CD4-positive, alpha-beta memory T cell (primary cell): ENCODE measurements at regions not wholly inside any gene's neighbourhood (a gene's known extent, or its start where the extent isn't known, plus 50 kb on each side); places are given as distances from the start of the nearest gene placed in this dataset.

Experiments used
- CTCF ChIA-PET: fragments of 350-600 bp; sonication (Branson Sonifier 250); formaldehyde crosslinking; loops from one replicate; lab custom pipeline; 2021; ENCODE audit warnings: inconsistent platforms; ENCODE audit not compliant: partially characterized antibody; lab: Charles Lee
- POLR2A ChIA-PET: fragments of 350-600 bp; sonication (Branson Sonifier 250); formaldehyde crosslinking; loops from one replicate; lab custom pipeline; 2021; ENCODE audit not compliant: partially characterized antibody; lab: Charles Lee
- DNase-seq, 5 donors: peaks; one replicate each; pipeline versions ENCODE4 v3.0.0 to v3.0.0-alpha.2; 2020 to 2022; ENCODE audit warnings: mixed read lengths in 1 of 5
- H3K27ac ChIP-seq: one replicate; pipeline ENCODE4 v1.7.0; 2013; ENCODE audit warnings: low read depth, low read length
- H3K27me3 ChIP-seq: 2 replicates; pipeline ENCODE4 v1.7.0; 2013; ENCODE audit warnings: mild to moderate bottlenecking, low read length, moderate library complexity; ENCODE audit not compliant: insufficient read depth
- H3K36me3 ChIP-seq: 2 replicates; pipeline ENCODE4 v1.7.0; 2013; ENCODE audit warnings: mild to moderate bottlenecking, low read length, moderate library complexity; ENCODE audit not compliant: insufficient read depth
- H3K4me1 ChIP-seq: 2 replicates; pipeline ENCODE4 v1.7.0; 2013; ENCODE audit warnings: mild to moderate bottlenecking, low read length, moderate library complexity; ENCODE audit not compliant: insufficient read depth
- H3K4me3 ChIP-seq, 2 donors: one replicate each; pipeline ENCODE4 v1.7.0; 2013; ENCODE audit warnings: low read length in 2 of 2, mild to moderate bottlenecking in 1 of 2
- H3K9me3 ChIP-seq, 2 donors: one replicate each; pipeline ENCODE4 v1.7.0; 2013; ENCODE audit warnings: low read length in 2 of 2, control low read depth in 1 of 2; ENCODE audit not compliant: control insufficient read depth in 1 of 2
- H3K27ac Mint-ChIP-seq, 7 donors: one replicate each; pipeline ENCODE4 v1.8.0; 2020 to 2021; ENCODE audit warnings: mixed read lengths in 7 of 7, mild to moderate bottlenecking in 6 of 7, inconsistent platforms in 3 of 7, moderate library complexity in 3 of 7
- H3K27me3 Mint-ChIP-seq, 2 donors: one replicate each; pipeline ENCODE4 v1.8.0; 2020 to 2021; ENCODE audit warnings: mixed read lengths in 2 of 2
- H3K36me3 Mint-ChIP-seq, 2 donors: one replicate each; pipeline ENCODE4 v1.8.0; 2020 to 2021; ENCODE audit warnings: mixed read lengths in 2 of 2, inconsistent platforms in 1 of 2, mild to moderate bottlenecking in 1 of 2
- H3K4me1 Mint-ChIP-seq, 4 donors: one replicate each; pipeline ENCODE4 v1.8.0; 2020 to 2021; ENCODE audit warnings: mixed read lengths in 4 of 4, mild to moderate bottlenecking in 1 of 4
- H3K4me3 Mint-ChIP-seq, 8 donors: one replicate each; pipeline ENCODE4 v1.8.0; 2020 to 2021; ENCODE audit warnings: mixed read lengths in 8 of 8, mild to moderate bottlenecking in 7 of 8, moderate library complexity in 6 of 8, inconsistent platforms in 3 of 8
- H3K9me3 Mint-ChIP-seq, 8 donors: one replicate each; pipeline ENCODE4 v1.8.0; 2020 to 2021; ENCODE audit warnings: mixed read lengths in 8 of 8, mild to moderate bottlenecking in 5 of 8, inconsistent platforms in 3 of 8, moderate library complexity in 1 of 8
- intact Hi-C: fragments of 100-400 bp; cut with micrococcal nuclease; formaldehyde crosslinking; loops from one replicate; pipeline ENCODE4 v1.15.1; 2023

- no peak overlapping the region for H3K27ac Mint-ChIP-seq
- Histone ChIP-seq H3K36me3 (no peaks in the 10 kb centered on the region), H3K27ac (no peak overlapping the region), H3K9me3 (no peaks in the 10 kb centered on the region), H3K27me3 (no peaks in the 10 kb centered on the region), H3K4me1 (no peaks in the 10 kb centered on the region), H3K4me3 (no peak overlapping the region)
- ChIA-PET POLR2A (no interaction called here), CTCF (no interaction called here)
- H3K27me3 Mint-ChIP-seq, result no peaks in the 10 kb centered on the region
- no peak for DNase-seq
- intact Hi-C loops, result no loop called here
- no peaks in the 10 kb centered on the region for H3K9me3 Mint-ChIP-seq
- H3K36me3 Mint-ChIP-seq, result no peaks in the 10 kb centered on the region
- peaks cover 0 to under 1% (median 0%) of the 10 kb centered on the region in 4 donors for H3K4me1 Mint-ChIP-seq
- H3K4me3 Mint-ChIP-seq, result no peak overlapping the region
Observed at GRCh38 chr3:28922376-28922775, 358.5 kb upstream of the RBMS3 start.

DNA sequence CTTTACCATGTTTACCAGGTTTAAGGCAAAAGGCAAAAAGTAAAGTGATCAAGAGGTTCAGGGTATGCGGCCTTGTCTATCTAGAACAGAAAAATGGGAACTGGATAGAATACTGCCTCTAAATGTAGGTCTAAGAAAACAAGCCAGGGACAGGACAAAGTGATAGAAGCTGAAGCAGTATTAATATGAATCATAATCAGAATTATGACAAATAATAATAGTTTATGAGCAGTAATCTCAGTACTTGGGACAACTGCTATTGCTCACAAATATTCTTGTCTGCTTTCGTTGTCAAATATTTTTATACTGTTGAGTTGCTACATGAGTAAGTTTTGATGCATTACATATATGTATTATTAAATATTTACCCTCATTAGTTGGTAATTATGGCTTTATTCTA, 356.9 kb upstream of the RBMS3 start:
- intact Hi-C loops, result no loop called here
- Mint-ChIP-seq H3K9me3 (no peaks in the 10 kb centered on the region), H3K27ac (no peak overlapping the region), H3K4me3 (no peak overlapping the region), H3K27me3 (no peaks in the 10 kb centered on the region), H3K36me3 (no peaks in the 10 kb centered on the region), H3K4me1 (no peaks in the 10 kb centered on the region)
- POLR2A ChIA-PET, result no interaction called here
- Histone ChIP-seq H3K27me3 (no peaks in the 10 kb centered on the region), H3K27ac (no peak overlapping the region), H3K36me3 (no peaks in the 10 kb centered on the region), H3K4me3 (no peak overlapping the region), H3K4me1 (no peaks in the 10 kb centered on the region), H3K9me3 (no peaks in the 10 kb centered on the region)
- CTCF ChIA-PET, result no interaction called here
- DNase-seq, result no peak

DNA sequence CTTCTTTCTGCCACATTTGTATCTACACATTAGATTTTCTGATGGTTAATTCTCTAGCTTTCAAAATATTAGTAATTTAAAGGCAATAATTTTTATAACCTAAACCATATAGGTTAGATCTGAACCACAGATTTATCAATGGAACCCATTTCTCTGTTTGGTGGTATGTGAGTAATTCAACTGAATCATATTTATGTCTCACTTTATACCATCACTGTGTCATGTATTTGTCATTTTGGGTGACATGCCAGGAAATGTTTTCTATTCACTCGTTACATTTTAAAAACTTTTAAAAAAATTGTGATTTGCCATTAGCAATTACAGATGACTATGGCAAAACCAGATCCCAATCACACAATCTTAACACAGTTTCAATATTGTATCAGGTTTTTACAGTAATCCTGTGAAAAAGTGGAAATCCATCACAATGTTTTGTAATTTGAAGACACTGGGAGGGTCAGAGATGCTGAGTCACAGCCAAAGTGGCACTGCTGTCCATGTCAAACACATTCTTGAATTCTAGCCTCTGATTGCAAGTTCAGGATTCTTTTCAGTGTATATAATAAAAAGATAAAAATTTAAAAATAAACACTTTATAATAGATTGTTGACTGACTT, 356.0 kb upstream of the RBMS3 start:
- H3K27me3 ChIP-seq, result no peaks in the 10 kb centered on the region
- no peaks in the 10 kb centered on the region for H3K4me1 Mint-ChIP-seq
- no peaks in the 10 kb centered on the region for H3K36me3 Mint-ChIP-seq
- no peak overlapping the region for H3K27ac ChIP-seq
- no peak overlapping the region for H3K4me3 Mint-ChIP-seq
- H3K27me3 Mint-ChIP-seq, result no peaks in the 10 kb centered on the region
- H3K36me3 ChIP-seq, result no peaks in the 10 kb centered on the region
- no peak overlapping the region for H3K4me3 ChIP-seq
- POLR2A ChIA-PET, result no interaction called here
- no peaks in the 10 kb centered on the region for H3K9me3 ChIP-seq
- H3K27ac Mint-ChIP-seq, result no peak overlapping the region
- H3K9me3 Mint-ChIP-seq, result no peaks in the 10 kb centered on the region
- no peak for DNase-seq
- no peaks in the 10 kb centered on the region for H3K4me1 ChIP-seq
- intact Hi-C loops, result no loop called here
- CTCF ChIA-PET, result no interaction called here

DNA sequence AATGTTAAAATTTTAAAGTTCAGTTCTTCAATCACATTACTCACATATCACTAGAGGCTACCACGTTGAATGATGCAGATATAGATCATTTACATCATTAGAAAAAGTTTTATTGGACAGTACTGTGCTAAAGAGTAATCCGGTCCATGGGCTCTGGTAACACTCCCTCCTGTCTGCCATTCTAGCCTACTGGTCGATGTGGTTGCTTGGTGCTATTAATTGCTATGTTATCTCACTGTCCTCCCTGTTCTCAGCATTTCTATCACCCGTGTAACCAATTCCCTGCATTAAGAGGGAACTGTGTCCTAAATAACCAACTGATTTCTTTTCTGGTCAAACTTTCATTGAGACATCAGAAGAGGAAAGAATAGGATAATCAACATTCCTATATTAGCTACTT, 347.5 kb upstream of the RBMS3 start:
- Histone ChIP-seq H3K4me3 (no peak overlapping the region), H3K27ac (no peak overlapping the region), H3K27me3 (no peaks in the 10 kb centered on the region), H3K36me3 (no peaks in the 10 kb centered on the region), H3K4me1 (no peaks in the 10 kb centered on the region), H3K9me3 (no peaks in the 10 kb centered on the region)
- intact Hi-C loops, result no loop called here
- H3K4me3 Mint-ChIP-seq, result no peak overlapping the region
- H3K27ac Mint-ChIP-seq, result no peak overlapping the region
- H3K36me3 Mint-ChIP-seq, result no peaks in the 10 kb centered on the region
- ChIA-PET POLR2A (no interaction called here), CTCF (no interaction called here)
- no peaks in the 10 kb centered on the region for H3K27me3 Mint-ChIP-seq
- peaks cover 0 to 2% (median 0%) of the 10 kb centered on the region in 8 donors for H3K9me3 Mint-ChIP-seq
- DNase-seq, result no peak
- peaks cover 0 to 1% (median 0%) of the 10 kb centered on the region in 4 donors for H3K4me1 Mint-ChIP-seq

DNA sequence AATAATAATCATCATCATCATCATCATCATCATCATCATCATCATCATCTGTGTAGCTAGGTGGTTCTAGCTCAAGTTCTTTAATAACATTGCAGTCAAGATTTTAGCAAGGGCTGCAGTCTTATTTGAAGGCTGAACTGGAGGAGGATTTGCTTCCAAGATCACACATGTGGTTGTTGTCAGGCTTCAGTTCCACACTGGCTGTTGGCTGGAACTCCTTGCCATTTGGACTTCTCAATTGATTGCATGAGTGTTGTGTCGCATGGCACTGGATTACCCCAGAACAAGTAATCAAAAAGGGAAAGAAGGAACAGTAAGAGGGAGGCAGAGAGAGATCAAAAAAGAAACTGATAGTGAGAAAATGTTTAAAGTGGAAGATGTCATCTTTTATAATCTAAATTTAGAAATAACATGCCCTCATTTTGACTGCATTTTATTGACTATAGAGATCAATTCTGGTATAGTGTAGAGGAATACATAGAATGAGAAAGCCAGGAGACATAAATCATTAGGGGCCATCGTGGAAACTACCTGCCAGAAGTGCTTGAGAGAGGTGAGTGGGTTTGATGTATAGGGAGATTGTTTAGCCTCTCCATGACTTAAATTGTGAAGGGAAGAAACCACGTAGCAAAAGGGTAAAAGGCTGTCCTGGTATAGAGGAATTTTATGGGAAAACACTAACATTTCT, 346.6 kb upstream of the RBMS3 start:
- ChIA-PET POLR2A (no interaction called here), CTCF (no interaction called here)
- intact Hi-C loops, result no loop called here

DNA sequence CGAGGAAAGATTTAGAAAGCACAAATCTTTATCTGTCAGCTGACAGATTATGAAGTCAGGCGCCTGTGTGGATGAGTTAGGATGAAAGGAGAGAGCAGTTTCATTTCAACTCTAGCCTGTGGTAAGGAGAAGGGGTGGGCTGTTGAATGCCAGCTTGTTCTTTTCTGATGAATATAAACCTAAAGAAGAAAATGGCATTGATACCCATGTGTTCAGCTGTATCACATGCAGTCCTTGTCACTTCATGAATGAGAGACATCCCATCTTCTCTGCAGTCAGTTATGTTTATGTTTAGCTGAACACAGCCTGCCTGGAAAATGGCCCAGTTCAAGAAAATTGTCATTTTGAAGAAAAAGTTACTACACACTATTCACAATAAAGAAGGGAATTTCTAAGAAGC, 345.7 kb upstream of the RBMS3 start:
- H3K4me1 ChIP-seq, result no peaks in the 10 kb centered on the region
- DNase-seq, result no peak
- CTCF ChIA-PET, result no interaction called here
- H3K4me3 ChIP-seq, result no peak overlapping the region
- Mint-ChIP-seq H3K36me3 (no peaks in the 10 kb centered on the region), H3K9me3 (peaks cover 0 to 2% (median 0%) of the 10 kb centered on the region in 8 donors), H3K27me3 (no peaks in the 10 kb centered on the region), H3K4me3 (no peak overlapping the region), H3K4me1 (peaks cover 0 to 1% (median 0%) of the 10 kb centered on the region in 4 donors), H3K27ac (peak overlapping the region in 1 of 7 donors; percentile 69)
- intact Hi-C loops, result no loop called here
- POLR2A ChIA-PET, result no interaction called here
- no peak overlapping the region for H3K27ac ChIP-seq
- H3K36me3 ChIP-seq, result no peaks in the 10 kb centered on the region
- H3K27me3 ChIP-seq, result no peaks in the 10 kb centered on the region
- H3K9me3 ChIP-seq, result no peaks in the 10 kb centered on the region

More for the DNA sequence above, 346.6 kb upstream of the RBMS3 start:
- Mint-ChIP-seq H3K27me3 (no peaks in the 10 kb centered on the region), H3K9me3 (peaks cover 0 to 2% (median 0%) of the 10 kb centered on the region in 8 donors), H3K4me3 (no peak overlapping the region), H3K36me3 (no peaks in the 10 kb centered on the region), H3K27ac (no peak overlapping the region), H3K4me1 (peaks cover 0 to 1% (median 0%) of the 10 kb centered on the region in 4 donors)
- H3K36me3 ChIP-seq, result no peaks in the 10 kb centered on the region
- no peaks in the 10 kb centered on the region for H3K9me3 ChIP-seq
- H3K27ac ChIP-seq, result no peak overlapping the region
- no peaks in the 10 kb centered on the region for H3K4me1 ChIP-seq
- no peak for DNase-seq
- H3K4me3 ChIP-seq, result no peak overlapping the region
- no peaks in the 10 kb centered on the region for H3K27me3 ChIP-seq

GRCh38 chr3:28936154-28936553, 344.7 kb upstream of the RBMS3 start:
- no peak overlapping the region for H3K27ac Mint-ChIP-seq
- Histone ChIP-seq H3K36me3 (no peaks in the 10 kb centered on the region), H3K27me3 (no peaks in the 10 kb centered on the region), H3K9me3 (no peaks in the 10 kb centered on the region), H3K4me3 (no peak overlapping the region), H3K27ac (no peak overlapping the region), H3K4me1 (no peaks in the 10 kb centered on the region)
- peaks cover 0 to 2% (median 0%) of the 10 kb centered on the region in 8 donors for H3K9me3 Mint-ChIP-seq
- H3K27me3 Mint-ChIP-seq, result no peaks in the 10 kb centered on the region
- H3K36me3 Mint-ChIP-seq, result no peaks in the 10 kb centered on the region
- H3K4me3 Mint-ChIP-seq, result no peak overlapping the region
- ChIA-PET CTCF (no interaction called here), POLR2A (no interaction called here)
- DNase-seq, result no peak
- intact Hi-C loops, result no loop called here
- H3K4me1 Mint-ChIP-seq, result peaks cover 0 to 1% (median 0%) of the 10 kb centered on the region in 4 donors
